ENCODE measurements at regions not wholly inside any gene's neighbourhood (a gene's known extent, or its start where the extent isn't known, plus 50 kb on each side); places are given as distances from the start of the nearest gene placed in this dataset.

DNA sequence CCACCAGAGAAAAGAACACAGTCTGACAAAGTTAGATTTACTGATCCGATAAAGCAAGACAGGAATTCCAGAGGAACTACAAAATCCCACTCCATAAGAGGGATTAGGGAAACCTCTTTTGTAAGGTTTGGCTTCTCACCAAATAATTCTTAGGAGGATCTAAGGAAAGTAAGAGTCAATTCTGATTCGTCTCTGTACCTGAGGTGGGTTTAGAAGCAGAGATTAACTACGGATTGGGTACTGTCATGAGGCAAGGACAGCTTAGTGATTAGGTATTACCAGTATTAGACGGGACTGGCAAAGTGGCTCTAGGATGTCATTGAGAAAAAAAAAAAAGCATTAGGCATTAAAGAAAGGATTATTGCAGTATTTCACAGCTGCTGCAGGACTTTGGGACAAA lies 371.7 kb upstream of the BRINP3 start (continued):
- no peak for TF ChIP-seq IRF1 (CRISPR knock-in tag; IDR thresholded peaks at IDR 0.05; ENCODE audit: borderline replicate concordance)
- no peak for TF ChIP-seq SFPQ (IDR thresholded peaks at IDR 0.05; ENCODE audit: low read depth, low read length)
- no peak for TF ChIP-seq RBM22 (IDR thresholded peaks at IDR 0.05; ENCODE audit: low read depth, low read length, poor library complexity, severe bottlenecking)
- TF ChIP-seq SP2 (IDR thresholded peaks at IDR 0.05; ENCODE audit: extremely low read depth, low read depth, low read length, poor library complexity, severe bottlenecking): no peak
- no peak for TF ChIP-seq ETV6 (IDR thresholded peaks at IDR 0.05; ENCODE audit: borderline replicate concordance in 1 of 2, low read depth in 2 of 2, low read length in 1 of 2)
- no peak for TF ChIP-seq ETV6 (CRISPR knock-in tag; IDR thresholded peaks at IDR 0.05; ENCODE audit: borderline replicate concordance)
- no peak for TF ChIP-seq STAG1 (CRISPR knock-in tag; IDR thresholded peaks at IDR 0.05; ENCODE audit: borderline replicate concordance)
- TF ChIP-seq POU5F1 (IDR thresholded peaks at IDR 0.05; ENCODE audit: borderline replicate concordance, low read depth, low read length, partially characterized antibody): no peak
- TF ChIP-seq XRCC5 (IDR thresholded peaks at IDR 0.05; ENCODE audit: low read depth, low read length): no peak
- TF ChIP-seq NFIC (IDR thresholded peaks at IDR 0.05): no peak
